GM12892 (cell line): ENCODE measurements at regions not wholly inside any gene's neighbourhood (a gene's known extent, or its start where the extent isn't known, plus 50 kb on each side); places are given as distances from the start of the nearest gene placed in this dataset.
"Not testable (repeated sequence)": the region's sequence is repeated elsewhere in the genome, so short reads cannot be mapped to it uniquely, and the experiment has no call there.

Source experiments
- POLR2A ChIP-seq: IDR thresholded peaks from 2 replicates; pipeline ENCODE4 v1.6.1; 2011; ENCODE audit warnings: low read depth, low read length, control low read depth
- POLR2AphosphoS5 ChIP-seq: IDR thresholded peaks from 2 replicates; pipeline ENCODE4 v1.6.1; 2011; ENCODE audit warnings: low read depth, low read length, control low read depth

DNA sequence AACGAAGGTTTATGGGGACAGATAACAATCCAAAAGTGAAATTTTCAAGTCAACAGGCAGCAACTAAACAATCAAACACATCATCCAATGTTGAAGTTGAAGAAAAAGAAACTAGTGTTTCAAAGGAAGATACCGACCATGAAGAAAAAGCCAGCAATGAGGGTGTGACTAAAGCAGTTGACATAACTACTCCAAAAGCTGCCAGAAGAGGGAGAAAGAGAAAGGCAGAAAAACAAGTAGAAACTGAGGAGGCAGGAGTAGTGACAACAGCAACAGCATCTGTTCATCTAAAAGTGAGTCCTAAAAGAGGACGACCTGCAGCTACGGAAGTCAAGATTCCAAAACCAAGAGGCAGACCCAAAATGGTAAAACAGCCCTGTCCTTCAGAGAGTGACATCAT is 145.1 kb upstream of the FREM1 start:
- not testable (repeated sequence) for TF ChIP-seq POLR2AphosphoS5, POLR2A
